ENCODE measurements at regions not wholly inside any gene's neighbourhood (a gene's known extent, or its start where the extent isn't known, plus 50 kb on each side); places are given as distances from the start of the nearest gene placed in this dataset.

DNA sequence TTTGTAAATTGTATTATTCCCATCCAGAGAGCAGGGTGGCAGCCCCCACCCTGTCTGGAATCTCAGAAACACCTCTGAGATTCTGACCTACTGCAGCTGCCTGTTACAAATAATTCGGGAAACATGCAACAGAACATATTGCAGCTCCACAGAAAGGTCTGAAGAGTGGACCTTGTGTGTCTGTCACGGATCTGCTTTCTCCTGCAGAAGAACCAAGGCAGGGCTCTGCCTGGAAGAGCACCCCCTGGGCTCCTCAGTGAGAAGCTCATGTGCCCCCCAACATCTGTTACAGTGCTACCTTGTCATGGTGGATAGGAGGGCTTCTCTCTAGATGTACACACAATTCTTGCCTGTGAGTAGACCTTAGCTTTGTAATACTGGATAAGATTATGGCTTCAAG lies 286.6 kb upstream of the GATB start:
- H3K9me3 ChIP-seq, result peaks cover 0 to 7% of the 10 kb centered on the region in 2 donors
- peaks cover 0 to 10% of the 10 kb centered on the region in 2 donors for H3K4me1 ChIP-seq
- H3K27ac ChIP-seq, result no peak overlapping the region
- H3K36me3 ChIP-seq, result no peaks in the 10 kb centered on the region
- no peak for DNase-seq (ENCODE audit: low spot score)
- no peak overlapping the region for H3K4me3 ChIP-seq
- TF ChIP-seq, protein P1, sequence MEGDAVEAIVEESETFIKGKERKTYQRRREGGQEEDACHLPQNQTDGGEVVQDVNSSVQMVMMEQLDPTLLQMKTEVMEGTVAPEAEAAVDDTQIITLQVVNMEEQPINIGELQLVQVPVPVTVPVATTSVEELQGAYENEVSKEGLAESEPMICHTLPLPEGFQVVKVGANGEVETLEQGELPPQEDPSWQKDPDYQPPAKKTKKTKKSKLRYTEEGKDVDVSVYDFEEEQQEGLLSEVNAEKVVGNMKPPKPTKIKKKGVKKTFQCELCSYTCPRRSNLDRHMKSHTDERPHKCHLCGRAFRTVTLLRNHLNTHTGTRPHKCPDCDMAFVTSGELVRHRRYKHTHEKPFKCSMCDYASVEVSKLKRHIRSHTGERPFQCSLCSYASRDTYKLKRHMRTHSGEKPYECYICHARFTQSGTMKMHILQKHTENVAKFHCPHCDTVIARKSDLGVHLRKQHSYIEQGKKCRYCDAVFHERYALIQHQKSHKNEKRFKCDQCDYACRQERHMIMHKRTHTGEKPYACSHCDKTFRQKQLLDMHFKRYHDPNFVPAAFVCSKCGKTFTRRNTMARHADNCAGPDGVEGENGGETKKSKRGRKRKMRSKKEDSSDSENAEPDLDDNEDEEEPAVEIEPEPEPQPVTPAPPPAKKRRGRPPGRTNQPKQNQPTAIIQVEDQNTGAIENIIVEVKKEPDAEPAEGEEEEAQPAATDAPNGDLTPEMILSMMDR (IDR thresholded peaks at IDR 0.05), result no peak
- no peaks in the 10 kb centered on the region for H3K27me3 ChIP-seq

DNA sequence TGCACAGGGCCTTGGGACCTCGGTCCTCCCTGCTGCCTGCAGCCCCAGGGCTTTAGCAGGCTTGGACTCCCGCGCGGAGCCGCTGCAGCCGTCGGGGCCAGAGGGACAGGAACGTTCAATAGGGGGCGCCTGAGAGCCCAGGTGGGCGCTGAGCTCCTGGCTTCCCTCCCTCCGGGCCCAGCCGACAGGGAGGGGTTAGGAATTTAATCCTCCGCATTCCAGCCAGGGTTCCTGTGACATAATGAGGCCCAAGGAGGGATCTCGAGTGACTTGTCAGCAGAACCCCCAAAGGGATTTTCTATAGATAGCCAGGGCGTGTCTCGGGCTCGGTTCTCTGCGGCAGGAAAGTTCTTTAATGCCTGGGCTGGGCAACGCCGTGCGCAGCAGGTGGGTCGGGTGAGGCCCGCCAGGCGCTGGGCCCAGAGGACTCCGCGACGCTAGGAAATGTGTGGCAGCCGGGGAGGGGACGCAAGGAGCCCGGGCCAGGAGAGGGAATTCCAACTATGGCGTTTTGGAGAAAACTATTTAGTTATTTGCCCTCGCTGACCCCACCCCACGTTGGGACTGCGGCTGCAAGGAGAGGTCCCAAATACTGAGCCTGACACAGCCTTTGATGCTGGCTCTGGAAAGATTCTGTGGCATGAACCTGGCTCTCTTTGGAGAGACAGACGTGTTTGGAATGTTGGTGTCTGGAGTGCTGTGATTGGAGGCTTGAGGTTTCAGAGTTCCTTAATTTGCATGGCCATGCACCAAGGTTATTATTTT lies 285.2 kb upstream of the GATB start:
- no peak for DNase-seq (ENCODE audit: low spot score)
- Histone ChIP-seq H3K4me3 (peak overlapping the region in 1 of 2 donors; percentile 7), H3K4me1 (peaks cover 0 to 10% of the 10 kb centered on the region in 2 donors), H3K27ac (peak overlapping the region in 1 of 2 donors; percentile 53), H3K9me3 (peaks cover 0 to 7% of the 10 kb centered on the region in 2 donors), H3K36me3 (no peaks in the 10 kb centered on the region), H3K27me3 (no peaks in the 10 kb centered on the region)
- TF ChIP-seq, protein P1 (IDR thresholded peaks at IDR 0.05), result peak; percentile 24 to 72

DNA sequence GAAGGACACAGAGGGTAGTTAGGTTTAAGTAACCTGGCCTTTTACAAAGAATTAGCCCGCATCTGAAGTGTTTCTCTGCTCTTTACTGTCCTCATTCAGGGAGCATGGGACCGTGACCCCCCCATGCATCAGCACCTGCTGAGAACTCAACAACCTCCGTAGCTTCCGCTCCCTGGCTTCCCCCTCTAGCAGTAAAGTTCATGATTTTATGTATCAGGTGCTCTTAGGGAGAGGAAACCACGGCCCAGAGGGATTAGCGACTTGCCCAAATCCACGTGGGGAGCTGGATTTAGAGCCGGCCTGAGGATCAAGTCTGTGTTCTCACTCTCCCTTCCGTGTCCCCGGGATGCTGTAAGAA lies 284.6 kb upstream of the GATB start:
- TF ChIP-seq, protein P1 (IDR thresholded peaks at IDR 0.05), result no peak
- DNase-seq (ENCODE audit: low spot score), result no peak
- Histone ChIP-seq H3K36me3 (no peaks in the 10 kb centered on the region), H3K4me3 (peak overlapping the region in 1 of 2 donors; percentile 7), H3K9me3 (peaks cover 0 to 7% of the 10 kb centered on the region in 2 donors), H3K27me3 (no peaks in the 10 kb centered on the region), H3K27ac (peak overlapping the region in 1 of 2 donors; percentile 53), H3K4me1 (peaks cover 0 to 10% of the 10 kb centered on the region in 2 donors)

DNA sequence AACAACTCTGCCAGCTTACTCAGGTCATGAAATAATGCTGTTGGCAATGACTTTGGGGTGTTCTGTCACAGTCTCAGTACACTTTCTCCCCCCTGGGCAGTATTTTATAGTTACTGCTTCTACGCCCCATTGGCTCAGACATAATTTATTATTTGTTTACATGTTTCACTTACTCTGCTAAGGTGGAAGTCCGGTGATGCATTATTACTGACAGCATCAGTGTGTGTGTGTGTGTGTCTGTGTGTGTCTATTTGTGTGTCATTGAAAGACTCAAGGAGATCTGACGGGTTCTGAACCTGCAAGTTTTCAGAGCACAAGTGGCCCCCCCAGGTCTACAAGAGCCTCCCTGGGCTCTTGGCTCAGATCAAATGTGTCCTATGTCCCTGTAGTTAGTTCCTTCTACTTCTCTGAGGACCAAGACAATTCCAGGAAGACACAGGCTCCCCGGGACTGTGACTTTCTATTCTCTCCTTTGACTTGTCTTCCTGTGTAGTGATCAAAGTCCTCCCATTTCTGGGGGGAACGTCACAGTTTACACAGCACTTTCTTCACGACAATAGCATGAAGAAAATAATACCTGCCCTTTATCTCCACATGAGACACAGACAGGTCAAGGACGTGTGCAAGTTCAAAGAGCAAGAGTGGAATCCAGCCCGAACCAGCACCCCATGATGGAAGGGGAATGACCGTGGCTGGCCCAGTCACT lies 283.7 kb upstream of the GATB start:
- Histone ChIP-seq H3K4me1 (peaks cover 0 to 10% of the 10 kb centered on the region in 2 donors), H3K4me3 (no peak overlapping the region), H3K27me3 (no peaks in the 10 kb centered on the region), H3K9me3 (peaks cover 0 to 7% of the 10 kb centered on the region in 2 donors), H3K27ac (no peak overlapping the region), H3K36me3 (no peaks in the 10 kb centered on the region)
- TF ChIP-seq, protein P1 (IDR thresholded peaks at IDR 0.05), result no peak
- no peak for DNase-seq (ENCODE audit: low spot score)

DNA sequence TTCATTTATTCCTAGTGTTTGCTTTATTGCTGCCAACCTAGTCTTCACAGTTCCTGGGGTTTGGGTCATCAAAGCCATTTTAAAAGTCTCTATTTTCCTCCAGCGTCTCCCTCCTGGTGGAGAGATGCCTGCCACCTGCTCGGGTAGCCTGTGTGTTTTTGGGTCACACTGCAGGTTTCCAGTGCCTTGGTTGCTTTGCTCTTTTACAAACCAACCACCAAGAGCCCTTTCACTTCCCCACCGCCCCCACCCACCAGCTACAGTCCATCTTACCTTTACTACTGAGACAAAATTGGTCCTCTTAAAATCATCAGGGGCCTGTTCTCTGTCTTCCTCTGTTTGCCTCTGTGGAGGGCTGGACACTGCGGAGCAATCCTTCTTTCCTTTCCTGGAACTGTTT lies 280.5 kb upstream of the GATB start:
- TF ChIP-seq, protein P1 (IDR thresholded peaks at IDR 0.05), result no peak
- H3K9me3 ChIP-seq, result peaks cover 0 to 7% of the 10 kb centered on the region in 2 donors
- H3K36me3 ChIP-seq, result no peaks in the 10 kb centered on the region
- peak overlapping the region in 1 of 2 donors; percentile 95 for H3K27ac ChIP-seq
- H3K4me3 ChIP-seq, result no peak overlapping the region
- DNase-seq (ENCODE audit: low spot score), result no peak
- no peaks in the 10 kb centered on the region for H3K27me3 ChIP-seq
- H3K4me1 ChIP-seq, result peaks cover 0 to 10% of the 10 kb centered on the region in 2 donors
